HUES6 (cell line): ENCODE measurements at regions not wholly inside any gene's neighbourhood (a gene's known extent, or its start where the extent isn't known, plus 50 kb on each side); places are given as distances from the start of the nearest gene placed in this dataset.

Source experiments
- H3K27ac ChIP-seq: 2 replicates; pipeline ENCODE4 v1.7.0; 2013; ENCODE audit warnings: low read depth, mild to moderate bottlenecking, low read length, inconsistent platforms
- H3K27me3 ChIP-seq: 2 replicates; pipeline ENCODE4 v1.6.1; 2013; ENCODE audit warnings: low read length; ENCODE audit not compliant: control insufficient read depth, insufficient read depth
- H3K36me3 ChIP-seq: 2 replicates; pipeline ENCODE4 v1.6.1; 2013; ENCODE audit warnings: low read length; ENCODE audit not compliant: control insufficient read depth, insufficient read depth
- H3K4me1 ChIP-seq: 2 replicates; pipeline ENCODE4 v1.6.1; 2013; ENCODE audit warnings: low read length; ENCODE audit not compliant: control insufficient read depth, insufficient read depth
- H3K4me3 ChIP-seq: 2 replicates; pipeline ENCODE4 v1.5.1; 2013; ENCODE audit warnings: low read depth, low read length
- H3K9ac ChIP-seq: one replicate; pipeline ENCODE4 v1.6.1; 2013; ENCODE audit warnings: mild to moderate bottlenecking, low read length
- H3K9me3 ChIP-seq: 2 replicates; pipeline ENCODE4 v1.6.1; 2013; ENCODE audit warnings: low read depth, low read length; ENCODE audit not compliant: control insufficient read depth, insufficient read depth

DNA sequence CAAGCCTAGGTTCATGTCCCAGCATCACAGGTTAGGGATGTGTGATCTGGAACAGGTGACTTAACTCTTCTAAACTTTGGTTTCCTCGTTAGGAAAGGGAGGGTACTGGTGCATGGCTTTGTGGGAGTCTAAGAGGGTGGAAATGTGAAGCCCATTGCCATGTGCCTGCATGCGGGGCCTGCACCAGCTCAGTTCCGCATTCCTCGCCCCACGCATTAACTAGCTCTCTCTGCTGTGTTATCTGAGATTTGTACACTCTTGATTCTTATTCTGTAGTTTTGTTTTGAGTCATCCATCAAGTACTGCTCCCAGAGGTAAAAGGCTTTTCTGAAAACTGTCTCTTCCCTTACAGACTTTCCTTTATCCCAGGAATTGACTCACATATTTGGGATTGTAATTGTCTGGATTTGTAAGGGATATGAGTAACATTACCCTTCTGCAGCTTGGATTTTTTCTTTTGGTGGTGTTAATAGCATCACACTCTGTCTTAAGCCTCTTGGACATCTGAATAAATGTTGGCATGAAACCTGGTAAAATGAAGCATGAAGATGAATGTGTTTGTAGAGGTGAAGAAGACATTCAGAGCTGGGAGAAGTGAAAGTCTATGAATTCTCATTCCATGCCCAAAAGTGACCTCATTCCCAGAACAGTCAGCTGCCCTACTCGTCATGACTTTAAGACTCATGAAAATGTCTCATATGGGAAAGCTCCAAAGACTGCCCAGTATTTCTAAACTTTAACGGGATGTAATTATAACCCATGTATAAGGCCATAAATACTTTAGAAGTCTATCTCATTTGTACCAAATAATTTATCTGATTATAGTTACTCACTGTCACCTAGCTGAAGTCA, 357.3 kb downstream of the FOXA2 start:
- no peak overlapping the region for H3K4me3 ChIP-seq
- H3K27ac ChIP-seq = no peak overlapping the region
- H3K36me3 ChIP-seq = no peaks in the 10 kb centered on the region
- no peak overlapping the region for H3K9ac ChIP-seq
- H3K27me3 ChIP-seq = no peaks in the 10 kb centered on the region
- H3K9me3 ChIP-seq = no peaks in the 10 kb centered on the region
- peaks cover 22% of the 10 kb centered on the region; the same call in 1 of the 2 replicates for H3K4me1 ChIP-seq

DNA sequence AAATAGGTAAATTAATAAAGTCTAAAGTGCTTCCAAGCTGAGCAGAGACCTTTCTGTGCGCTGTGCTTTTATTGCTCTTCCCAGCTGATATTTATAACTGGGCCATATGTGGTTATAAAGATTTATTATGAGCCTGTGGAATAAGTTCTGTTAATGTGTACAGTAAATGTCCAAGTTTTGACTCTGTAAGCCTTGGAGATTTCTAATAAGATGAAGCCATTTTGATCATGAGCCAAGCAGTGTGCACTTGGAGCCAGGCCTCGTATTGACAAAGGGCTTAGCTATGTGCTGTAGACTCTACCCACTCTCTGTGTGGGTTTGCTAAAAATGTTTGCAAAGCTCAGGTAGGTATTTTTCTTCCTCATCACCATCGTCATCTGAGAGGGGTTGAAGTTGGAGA, 361.1 kb downstream of the FOXA2 start:
- H3K27me3 ChIP-seq = no peaks in the 10 kb centered on the region
- no peaks in the 10 kb centered on the region for H3K36me3 ChIP-seq
- no peaks in the 10 kb centered on the region for H3K9me3 ChIP-seq
- no peak overlapping the region for H3K4me3 ChIP-seq
- no peak overlapping the region for H3K27ac ChIP-seq
- no peak overlapping the region for H3K9ac ChIP-seq
- peaks cover 18% of the 10 kb centered on the region; the same call in 1 of the 2 replicates for H3K4me1 ChIP-seq

DNA sequence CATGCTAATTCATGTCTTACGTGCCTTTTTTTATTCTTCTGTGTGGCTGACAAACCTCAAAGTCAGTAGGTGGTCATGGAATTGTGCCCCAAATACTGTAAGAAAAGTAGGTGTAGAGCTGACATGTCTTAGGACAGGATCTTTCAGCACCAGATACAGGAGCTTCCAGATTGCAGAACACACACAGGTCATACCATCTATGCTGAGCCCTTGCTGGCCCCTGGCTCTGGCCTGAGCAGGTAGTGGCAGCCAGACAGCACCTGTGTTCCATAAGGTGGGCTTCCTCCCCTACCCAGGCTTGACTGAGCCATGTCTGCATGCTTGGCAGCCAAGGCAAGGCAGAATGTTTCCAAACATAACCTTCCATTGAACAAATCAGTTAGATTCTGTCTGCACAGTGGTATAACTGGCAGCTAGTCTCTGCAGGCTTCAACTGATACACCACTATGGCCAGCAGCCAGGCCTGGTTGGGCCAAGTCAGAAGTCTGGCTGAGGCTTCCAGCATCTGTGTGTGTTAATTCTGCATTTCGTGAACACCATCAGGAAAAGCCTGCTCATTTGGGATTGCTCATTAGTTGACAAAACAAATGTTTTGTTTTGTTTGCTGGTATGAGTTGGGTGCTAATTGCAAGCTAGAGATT, 366.5 kb downstream of the FOXA2 start:
- H3K9me3 ChIP-seq = no peaks in the 10 kb centered on the region
- peaks cover 12% of the 10 kb centered on the region; the same call in 1 of the 2 replicates for H3K4me1 ChIP-seq
- H3K4me3 ChIP-seq = no peak overlapping the region
- H3K36me3 ChIP-seq = no peaks in the 10 kb centered on the region
- no peak overlapping the region for H3K27ac ChIP-seq
- no peak overlapping the region for H3K9ac ChIP-seq
- no peaks in the 10 kb centered on the region for H3K27me3 ChIP-seq

DNA sequence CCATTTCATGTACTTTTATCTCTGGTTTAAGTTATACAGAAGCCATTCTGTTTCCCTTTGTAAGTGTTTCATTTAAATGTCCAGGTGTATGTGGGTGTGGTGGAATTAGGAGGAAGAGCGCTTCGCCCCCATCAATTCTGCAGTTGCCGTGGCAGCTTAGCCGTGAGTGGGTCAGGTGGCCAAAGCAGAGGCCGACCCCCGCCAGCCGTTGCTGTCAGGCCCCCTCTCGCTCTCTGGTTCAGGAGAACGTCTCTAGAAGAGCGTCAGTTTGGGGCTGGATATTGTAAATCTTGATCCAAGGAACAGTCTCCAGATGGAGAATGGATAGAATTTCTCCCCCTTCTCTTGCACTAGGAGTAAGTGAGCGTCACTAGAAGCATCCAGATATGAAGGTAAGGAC, 367.4 kb downstream of the FOXA2 start:
- H3K4me3 ChIP-seq = no peak overlapping the region
- no peak overlapping the region for H3K9ac ChIP-seq
- H3K27me3 ChIP-seq = no peaks in the 10 kb centered on the region; the same call in 1 of the 2 replicates
- H3K27ac ChIP-seq = no peak overlapping the region
- no peaks in the 10 kb centered on the region for H3K9me3 ChIP-seq
- peaks cover 4% of the 10 kb centered on the region; the same call in 1 of the 2 replicates for H3K4me1 ChIP-seq
- no peaks in the 10 kb centered on the region for H3K36me3 ChIP-seq

DNA sequence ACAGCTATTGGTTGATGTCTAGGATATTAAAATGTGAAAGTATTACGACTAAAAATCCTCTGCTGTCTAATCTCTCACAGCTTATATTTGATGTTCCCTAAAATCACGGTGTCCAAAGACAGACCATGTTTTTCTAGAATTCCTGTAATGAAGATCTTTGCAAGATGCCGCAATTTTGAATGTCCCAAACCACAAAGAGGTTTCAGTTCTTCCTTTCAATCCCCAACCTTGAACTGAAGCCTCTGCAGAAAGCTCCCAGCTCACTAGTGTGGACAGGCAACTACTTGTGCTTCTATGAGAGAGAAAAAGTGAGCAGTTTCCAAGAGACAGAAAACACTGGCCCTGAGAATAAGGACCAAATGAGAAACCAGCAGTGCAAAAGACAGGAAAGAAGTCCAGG, 370.1 kb downstream of the FOXA2 start:
- Histone ChIP-seq H3K36me3 (no peaks in the 10 kb centered on the region), H3K4me3 (no peak overlapping the region), H3K9ac (no peak overlapping the region), H3K4me1 (no peaks in the 10 kb centered on the region; the same call in 1 of the 2 replicates), H3K9me3 (no peaks in the 10 kb centered on the region), H3K27ac (no peak overlapping the region), H3K27me3 (no peaks in the 10 kb centered on the region; the same call in 1 of the 2 replicates)

DNA sequence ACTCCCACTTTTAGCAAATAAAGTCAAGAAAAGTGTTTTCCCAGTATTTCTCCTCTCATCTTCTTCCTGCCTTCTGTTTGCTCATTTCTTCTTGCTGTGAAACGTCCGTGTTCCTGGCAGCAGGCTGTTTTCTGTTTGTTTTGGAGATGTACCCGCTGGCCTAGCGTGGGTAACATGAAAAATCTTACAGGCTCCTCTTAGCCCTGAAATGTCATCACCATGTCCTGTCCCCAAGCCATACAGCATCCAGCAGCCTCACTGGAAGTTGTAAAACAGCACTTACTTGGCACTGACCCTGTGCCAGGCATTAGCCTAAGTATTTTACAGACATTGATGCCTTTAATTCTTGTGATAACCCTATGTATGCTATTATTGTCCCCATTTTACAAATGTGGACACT, 371.1 kb downstream of the FOXA2 start:
- Histone ChIP-seq H3K9me3 (no peaks in the 10 kb centered on the region), H3K27ac (no peak overlapping the region), H3K27me3 (no peaks in the 10 kb centered on the region; the same call in 1 of the 2 replicates), H3K9ac (no peak overlapping the region), H3K36me3 (no peaks in the 10 kb centered on the region), H3K4me1 (no peaks in the 10 kb centered on the region; the same call in 1 of the 2 replicates), H3K4me3 (no peak overlapping the region)

DNA sequence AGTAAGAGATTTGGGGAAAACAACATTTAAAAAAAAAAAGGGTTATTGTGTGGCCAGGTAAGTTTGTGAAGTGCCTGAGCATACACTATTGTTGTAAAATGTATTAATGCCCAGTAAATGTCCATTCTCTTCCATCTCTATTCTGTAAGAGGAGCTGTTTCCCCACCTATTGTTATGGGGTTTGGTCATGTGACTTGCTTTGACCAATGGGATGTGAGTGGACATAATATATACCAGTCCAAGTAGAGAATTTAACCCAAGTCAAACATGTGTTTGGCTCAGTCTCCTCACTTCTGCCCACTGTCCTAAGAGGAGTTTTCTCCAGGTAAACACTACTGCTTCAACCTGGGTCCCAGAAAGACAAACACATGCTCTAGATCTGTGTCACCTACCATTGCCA, 377.1 kb downstream of the FOXA2 start:
- no peaks in the 10 kb centered on the region for H3K4me1 ChIP-seq
- H3K27me3 ChIP-seq = no peaks in the 10 kb centered on the region; the same call in 1 of the 2 replicates
- no peaks in the 10 kb centered on the region for H3K9me3 ChIP-seq
- no peak overlapping the region for H3K9ac ChIP-seq
- no peak overlapping the region for H3K27ac ChIP-seq
- no peak overlapping the region for H3K4me3 ChIP-seq
- no peaks in the 10 kb centered on the region for H3K36me3 ChIP-seq

DNA sequence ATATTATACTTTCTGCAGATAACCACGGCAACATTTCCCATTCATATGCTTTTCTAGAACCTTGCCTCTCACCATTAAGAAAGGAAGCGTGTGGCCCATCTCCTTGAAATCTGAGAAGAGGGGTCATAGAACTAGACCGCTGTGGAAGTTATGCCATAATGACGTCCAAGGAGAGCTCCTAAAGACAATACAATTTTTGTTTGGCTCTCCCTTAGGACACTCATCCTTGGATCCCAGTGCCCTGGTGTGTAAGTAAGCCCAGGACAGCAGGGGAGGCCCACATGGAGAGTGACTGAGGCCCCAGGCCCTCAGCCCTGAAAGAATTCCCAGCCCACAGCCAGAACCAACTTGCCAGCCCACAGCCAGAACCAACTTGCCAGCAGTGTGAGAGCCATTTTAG, 379.6 kb downstream of the FOXA2 start:
- H3K9me3 ChIP-seq = no peaks in the 10 kb centered on the region
- no peaks in the 10 kb centered on the region for H3K27me3 ChIP-seq
- H3K9ac ChIP-seq = no peak overlapping the region
- H3K4me1 ChIP-seq = no peaks in the 10 kb centered on the region
- H3K36me3 ChIP-seq = no peaks in the 10 kb centered on the region
- H3K27ac ChIP-seq = no peak overlapping the region
- H3K4me3 ChIP-seq = no peak overlapping the region

DNA sequence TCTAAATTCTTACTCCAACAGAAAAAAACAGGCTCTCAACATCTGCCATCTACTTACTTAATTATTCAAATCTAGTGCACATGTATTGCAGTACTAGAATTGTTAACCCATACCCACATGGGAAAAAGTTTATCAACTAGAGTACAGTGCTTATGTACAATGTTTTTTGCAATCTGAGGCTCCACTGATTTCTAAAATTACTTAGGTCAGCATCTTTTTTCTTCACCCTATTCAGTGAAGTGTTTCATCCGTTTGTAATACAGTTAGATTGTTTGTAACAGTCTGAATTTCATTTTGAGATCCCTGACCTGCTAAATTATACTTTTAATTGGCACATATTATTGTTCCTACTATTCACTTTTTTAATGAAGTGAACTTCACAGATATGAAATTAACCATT, 402.2 kb downstream of the FOXA2 start:
- no peak overlapping the region for H3K4me3 ChIP-seq
- H3K36me3 ChIP-seq = no peaks in the 10 kb centered on the region
- no peak overlapping the region for H3K9ac ChIP-seq
- H3K27ac ChIP-seq = no peak overlapping the region
- H3K9me3 ChIP-seq = no peaks in the 10 kb centered on the region
- H3K4me1 ChIP-seq = no peaks in the 10 kb centered on the region
- H3K27me3 ChIP-seq = no peaks in the 10 kb centered on the region

DNA sequence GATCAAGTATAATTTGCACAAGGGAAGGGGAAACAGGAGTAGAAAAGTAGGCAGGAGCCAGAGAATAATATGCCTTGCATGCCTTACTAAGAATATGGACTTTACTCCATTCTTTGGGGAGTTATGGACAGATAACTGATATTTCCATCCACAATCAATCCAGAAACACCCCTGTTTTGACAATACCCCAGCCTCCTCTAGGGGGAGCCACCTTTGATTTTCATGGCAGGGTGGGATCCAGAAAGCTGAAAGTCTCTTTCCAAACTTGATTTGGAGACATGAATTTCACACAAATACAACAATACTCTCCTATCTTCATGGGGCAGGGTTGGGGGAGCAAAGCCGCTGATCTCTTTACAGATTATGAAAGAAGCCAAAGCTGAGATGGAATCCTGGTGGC, 404.1 kb downstream of the FOXA2 start:
- no peak overlapping the region for H3K9ac ChIP-seq
- H3K4me1 ChIP-seq = no peaks in the 10 kb centered on the region
- H3K36me3 ChIP-seq = no peaks in the 10 kb centered on the region
- H3K27ac ChIP-seq = no peak overlapping the region
- H3K27me3 ChIP-seq = no peaks in the 10 kb centered on the region
- H3K9me3 ChIP-seq = no peaks in the 10 kb centered on the region
- no peak overlapping the region for H3K4me3 ChIP-seq

DNA sequence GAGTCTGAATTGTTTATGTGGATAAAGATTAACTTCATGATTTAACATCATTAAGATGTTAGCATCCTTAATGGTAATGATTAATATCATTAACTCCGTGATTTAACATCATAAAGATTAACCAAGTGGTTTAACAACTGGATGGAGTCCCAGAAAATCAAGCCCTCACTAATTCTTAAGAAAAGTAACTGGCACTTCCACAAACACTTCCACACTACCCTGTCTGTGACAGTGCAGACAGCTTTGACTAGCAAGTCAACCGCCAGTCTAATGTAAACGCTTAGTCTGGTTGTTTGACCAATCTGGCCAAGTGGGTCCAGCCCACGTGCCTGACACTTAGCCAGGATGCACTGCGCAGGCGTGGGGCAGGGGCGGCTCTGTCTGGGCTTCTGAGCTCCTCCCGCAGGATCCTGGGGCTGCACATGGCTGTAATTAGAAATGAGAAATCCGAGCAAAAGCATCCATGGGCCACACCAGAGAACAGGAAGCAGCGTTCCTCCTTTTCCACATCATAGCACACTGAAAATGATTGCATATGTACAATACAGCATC, 424.2 kb downstream of the FOXA2 start:
- Histone ChIP-seq H3K9ac (no peak overlapping the region), H3K27ac (no peak overlapping the region), H3K4me1 (no peaks in the 10 kb centered on the region), H3K27me3 (no peaks in the 10 kb centered on the region; the same call in 1 of the 2 replicates), H3K4me3 (no peak overlapping the region), H3K36me3 (no peaks in the 10 kb centered on the region), H3K9me3 (no peaks in the 10 kb centered on the region)
